ENCODE measurements at regions not wholly inside any gene's neighbourhood (a gene's known extent, or its start where the extent isn't known, plus 50 kb on each side); places are given as distances from the start of the nearest gene placed in this dataset.

DNA sequence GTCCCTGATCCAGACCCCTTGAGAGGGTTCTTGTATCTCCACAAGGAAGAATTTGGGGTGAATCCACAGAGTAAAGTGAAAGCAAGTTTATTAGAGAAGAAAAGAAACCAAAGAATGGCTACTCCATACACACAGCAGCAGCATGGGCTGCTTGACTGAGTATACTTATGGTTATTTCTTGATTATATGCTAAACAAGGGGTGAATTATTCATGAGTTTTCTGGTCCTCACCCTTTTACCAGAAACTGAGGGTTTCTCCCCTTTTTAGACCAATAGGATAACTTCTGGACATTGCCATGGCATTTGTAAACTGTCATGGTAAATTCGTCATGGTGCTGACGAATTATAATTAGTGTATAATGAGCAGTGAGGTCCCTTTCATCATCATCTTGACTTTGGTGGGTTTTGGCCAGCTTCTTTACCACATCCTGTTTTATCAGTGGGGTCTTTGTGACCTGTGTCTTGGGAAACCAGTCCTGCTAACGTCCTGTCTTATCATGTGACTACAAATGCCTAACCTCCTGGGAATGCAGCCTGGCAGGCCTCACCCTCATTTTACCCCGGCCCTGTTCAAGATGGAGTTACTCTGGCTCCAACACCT lies 121.9 kb downstream of the SPTSSA start:
- H2BK12ac ChIP-seq (ENCODE audit: low read length in 2 of 2) = no peak overlapping the region
- no peak overlapping the region for H3K27ac ChIP-seq (ENCODE audit: low read length, poor library complexity, severe bottlenecking)
- WGBS = 84% methylated on average over 4 of the region's 4 CpGs
- no peaks in the 10 kb centered on the region for H3K9me3 ChIP-seq (ENCODE audit: control insufficient read depth, low read length)
- no peak overlapping the region for H3K4me3 ChIP-seq (ENCODE audit: insufficient read depth in 1 of 2, low read depth in 1 of 2, low read length in 2 of 2)
- H3K27me3 ChIP-seq (ENCODE audit: control insufficient read depth in 1 of 2, insufficient read depth in 1 of 2, low read length in 2 of 2) = no peaks in the 10 kb centered on the region
- H4K8ac ChIP-seq (ENCODE audit: low read length) = no peak overlapping the region
- no peak overlapping the region for H3K9ac ChIP-seq (ENCODE audit: low read length)
- no peak for DNase-seq
- H4K91ac ChIP-seq (ENCODE audit: low read length) = no peak overlapping the region
- H2AK5ac ChIP-seq (ENCODE audit: low read length, severe bottlenecking) = no peak overlapping the region
- no peak overlapping the region for H3K23ac ChIP-seq (ENCODE audit: low read length in 2 of 2)
- no peak overlapping the region for H3K4me2 ChIP-seq (ENCODE audit: low read length, poor library complexity, severe bottlenecking)
- H3K18ac ChIP-seq (ENCODE audit: low read depth in 1 of 2, low read length in 2 of 2) = no peak overlapping the region
- H2BK15ac ChIP-seq (ENCODE audit: low read depth, poor library complexity, severe bottlenecking) = no peak overlapping the region
- H2BK5ac ChIP-seq (ENCODE audit: low read depth, low read length, poor library complexity, severe bottlenecking) = no peak overlapping the region
- no peak overlapping the region for H2BK120ac ChIP-seq (ENCODE audit: low read depth, low read length)
- no peaks in the 10 kb centered on the region for H3K4me1 ChIP-seq (ENCODE audit: control insufficient read depth, insufficient read depth, low read depth, low read length)
- H2AFZ ChIP-seq (ENCODE audit: low read depth, low read length) = no peak overlapping the region
- no peaks in the 10 kb centered on the region for H3K36me3 ChIP-seq (ENCODE audit: control insufficient read depth in 1 of 2, insufficient read depth in 2 of 2, low read depth in 1 of 2, low read length in 2 of 2)
- H3K14ac ChIP-seq (ENCODE audit: low read length in 2 of 2) = no peak overlapping the region
- H3K4ac ChIP-seq (ENCODE audit: low read depth in 1 of 2, low read length in 2 of 2) = no peak overlapping the region
- H3K79me1 ChIP-seq (replicated peaks; ENCODE audit: low read length, poor library complexity, severe bottlenecking) = no peaks in the 10 kb centered on the region

DNA sequence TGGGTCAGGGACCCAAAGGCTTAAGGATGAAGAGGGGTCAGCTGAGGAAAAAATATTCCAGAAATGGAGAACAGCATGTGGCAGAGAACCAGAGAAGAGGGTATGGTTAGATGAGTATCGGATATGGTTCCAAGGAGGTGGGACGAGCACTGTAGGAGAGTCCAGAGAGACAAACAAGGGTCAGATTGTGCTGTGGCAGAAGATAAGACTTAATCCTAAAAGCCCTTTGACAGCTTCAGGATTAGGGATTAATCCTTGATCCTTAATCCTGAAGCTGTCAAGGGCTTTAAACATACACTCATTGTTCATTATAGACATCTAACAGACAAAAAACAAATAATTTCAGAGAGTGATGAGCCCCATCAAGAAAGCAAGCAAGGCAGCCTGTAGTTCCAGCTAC lies 124.0 kb downstream of the SPTSSA start:
- no peak overlapping the region for H4K91ac ChIP-seq (ENCODE audit: low read length)
- no peak overlapping the region for H2AK5ac ChIP-seq (ENCODE audit: low read length, severe bottlenecking)
- no peak overlapping the region for H3K4me2 ChIP-seq (ENCODE audit: low read length, poor library complexity, severe bottlenecking)
- H3K9ac ChIP-seq (ENCODE audit: low read length) = no peak overlapping the region
- no peak overlapping the region for H3K23ac ChIP-seq (ENCODE audit: low read length in 2 of 2)
- H3K18ac ChIP-seq (ENCODE audit: low read depth in 1 of 2, low read length in 2 of 2) = no peak overlapping the region
- H3K79me1 ChIP-seq (replicated peaks; ENCODE audit: low read length, poor library complexity, severe bottlenecking) = no peaks in the 10 kb centered on the region
- H2BK5ac ChIP-seq (ENCODE audit: low read depth, low read length, poor library complexity, severe bottlenecking) = no peak overlapping the region
- H4K8ac ChIP-seq (ENCODE audit: low read length) = no peak overlapping the region
- H2BK12ac ChIP-seq (ENCODE audit: low read length in 2 of 2) = no peak overlapping the region
- H3K4me1 ChIP-seq (ENCODE audit: control insufficient read depth, insufficient read depth, low read depth, low read length) = no peaks in the 10 kb centered on the region
- H2BK15ac ChIP-seq (ENCODE audit: low read depth, poor library complexity, severe bottlenecking) = no peak overlapping the region
- H3K27me3 ChIP-seq (ENCODE audit: control insufficient read depth in 1 of 2, insufficient read depth in 1 of 2, low read length in 2 of 2) = no peaks in the 10 kb centered on the region
- H3K4me3 ChIP-seq (ENCODE audit: insufficient read depth in 1 of 2, low read depth in 1 of 2, low read length in 2 of 2) = no peak overlapping the region
- no peak overlapping the region for H2BK120ac ChIP-seq (ENCODE audit: low read depth, low read length)
- no peaks in the 10 kb centered on the region for H3K9me3 ChIP-seq (ENCODE audit: control insufficient read depth, low read length)
- H3K4ac ChIP-seq (ENCODE audit: low read depth in 1 of 2, low read length in 2 of 2) = no peak overlapping the region
- 100% methylated on average over 2 of the region's 2 CpGs for WGBS
- H3K14ac ChIP-seq (ENCODE audit: low read length in 2 of 2) = no peak overlapping the region
- DNase-seq = no peak
- H3K27ac ChIP-seq (ENCODE audit: low read length, poor library complexity, severe bottlenecking) = no peak overlapping the region
- no peaks in the 10 kb centered on the region for H3K36me3 ChIP-seq (ENCODE audit: control insufficient read depth in 1 of 2, insufficient read depth in 2 of 2, low read depth in 1 of 2, low read length in 2 of 2)
- no peak overlapping the region for H2AFZ ChIP-seq (ENCODE audit: low read depth, low read length)

DNA sequence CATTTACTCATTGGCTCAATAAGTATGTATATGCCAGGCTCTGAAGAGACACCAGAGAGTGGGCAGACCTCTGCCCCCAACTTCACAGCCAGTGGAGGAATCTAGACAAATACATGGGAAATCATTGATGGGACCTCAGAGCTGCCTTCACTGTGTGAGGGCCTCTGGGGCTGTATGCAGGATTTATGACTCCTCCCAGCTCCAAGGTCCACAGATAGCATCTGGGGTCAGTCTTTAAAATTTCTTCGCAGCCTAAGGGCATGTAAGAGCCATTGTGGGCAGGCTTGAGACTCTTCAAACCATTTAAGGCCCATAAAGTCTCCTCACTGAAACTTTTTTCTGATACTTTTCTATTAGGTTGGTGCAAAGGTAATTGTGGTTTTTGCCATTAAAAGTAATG lies 125.5 kb downstream of the SPTSSA start:
- H3K27ac ChIP-seq (ENCODE audit: low read length, poor library complexity, severe bottlenecking) = no peak overlapping the region
- no peak overlapping the region for H2AFZ ChIP-seq (ENCODE audit: low read depth, low read length)
- H2BK120ac ChIP-seq (ENCODE audit: low read depth, low read length) = no peak overlapping the region
- H3K36me3 ChIP-seq (ENCODE audit: control insufficient read depth in 1 of 2, insufficient read depth in 2 of 2, low read depth in 1 of 2, low read length in 2 of 2) = no peaks in the 10 kb centered on the region
- no peak overlapping the region for H4K8ac ChIP-seq (ENCODE audit: low read length)
- H3K9ac ChIP-seq (ENCODE audit: low read length) = no peak overlapping the region
- H3K4ac ChIP-seq (ENCODE audit: low read depth in 1 of 2, low read length in 2 of 2) = no peak overlapping the region
- H2BK15ac ChIP-seq (ENCODE audit: low read depth, poor library complexity, severe bottlenecking) = no peak overlapping the region
- H2BK12ac ChIP-seq (ENCODE audit: low read length in 2 of 2) = no peak overlapping the region
- WGBS = 100% methylated on average over 1 of the region's 1 CpG
- no peaks in the 10 kb centered on the region for H3K4me1 ChIP-seq (ENCODE audit: control insufficient read depth, insufficient read depth, low read depth, low read length)
- no peak overlapping the region for H2BK5ac ChIP-seq (ENCODE audit: low read depth, low read length, poor library complexity, severe bottlenecking)
- H3K14ac ChIP-seq (ENCODE audit: low read length in 2 of 2) = no peak overlapping the region
- H4K91ac ChIP-seq (ENCODE audit: low read length) = no peak overlapping the region
- no peaks in the 10 kb centered on the region for H3K9me3 ChIP-seq (ENCODE audit: control insufficient read depth, low read length)
- no peak overlapping the region for H3K4me2 ChIP-seq (ENCODE audit: low read length, poor library complexity, severe bottlenecking)
- H3K4me3 ChIP-seq (ENCODE audit: insufficient read depth in 1 of 2, low read depth in 1 of 2, low read length in 2 of 2) = no peak overlapping the region
- H3K27me3 ChIP-seq (ENCODE audit: control insufficient read depth in 1 of 2, insufficient read depth in 1 of 2, low read length in 2 of 2) = no peaks in the 10 kb centered on the region
- no peak overlapping the region for H3K18ac ChIP-seq (ENCODE audit: low read depth in 1 of 2, low read length in 2 of 2)
- H3K23ac ChIP-seq (ENCODE audit: low read length in 2 of 2) = no peak overlapping the region
- DNase-seq = no peak
- H2AK5ac ChIP-seq (ENCODE audit: low read length, severe bottlenecking) = no peak overlapping the region
- H3K79me1 ChIP-seq (replicated peaks; ENCODE audit: low read length, poor library complexity, severe bottlenecking) = no peaks in the 10 kb centered on the region

DNA sequence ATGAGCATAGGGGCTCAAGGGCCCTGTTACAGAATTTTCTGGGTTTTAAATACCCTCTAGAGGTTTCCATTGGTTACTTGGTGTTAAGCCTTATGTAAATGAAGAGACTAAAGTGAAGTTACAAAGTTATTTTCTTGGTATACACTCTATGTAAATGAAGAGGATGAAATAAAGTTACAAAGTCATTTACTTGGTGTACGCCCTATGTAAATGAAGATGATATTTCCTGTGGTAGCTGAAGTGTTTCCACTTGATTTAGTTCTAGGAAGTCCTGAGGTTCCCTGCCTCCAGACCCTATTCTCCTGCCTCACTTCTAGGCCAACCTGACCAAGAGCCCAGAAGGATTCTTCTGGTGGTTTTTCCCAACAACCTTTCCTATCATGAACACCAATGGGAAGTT lies 126.1 kb downstream of the SPTSSA start:
- Histone ChIP-seq H3K18ac (ENCODE audit: low read depth in 1 of 2, low read length in 2 of 2) (no peak overlapping the region), H3K14ac (ENCODE audit: low read length in 2 of 2) (no peak overlapping the region), H2BK120ac (ENCODE audit: low read depth, low read length) (no peak overlapping the region), H3K9ac (ENCODE audit: low read length) (no peak overlapping the region), H3K27ac (ENCODE audit: low read length, poor library complexity, severe bottlenecking) (no peak overlapping the region), H3K4me1 (ENCODE audit: control insufficient read depth, insufficient read depth, low read depth, low read length) (no peaks in the 10 kb centered on the region), H3K23ac (ENCODE audit: low read length in 2 of 2) (no peak overlapping the region), H3K9me3 (ENCODE audit: control insufficient read depth, low read length) (no peaks in the 10 kb centered on the region), H4K8ac (ENCODE audit: low read length) (no peak overlapping the region), H2AK5ac (ENCODE audit: low read length, severe bottlenecking) (no peak overlapping the region), H3K27me3 (ENCODE audit: control insufficient read depth in 1 of 2, insufficient read depth in 1 of 2, low read length in 2 of 2) (no peaks in the 10 kb centered on the region), H2BK5ac (ENCODE audit: low read depth, low read length, poor library complexity, severe bottlenecking) (no peak overlapping the region), H2AFZ (ENCODE audit: low read depth, low read length) (no peak overlapping the region), H3K4ac (ENCODE audit: low read depth in 1 of 2, low read length in 2 of 2) (no peak overlapping the region), H3K4me2 (ENCODE audit: low read length, poor library complexity, severe bottlenecking) (no peak overlapping the region), H3K79me1 (replicated peaks; ENCODE audit: low read length, poor library complexity, severe bottlenecking) (no peaks in the 10 kb centered on the region), H2BK12ac (ENCODE audit: low read length in 2 of 2) (no peak overlapping the region), H2BK15ac (ENCODE audit: low read depth, poor library complexity, severe bottlenecking) (no peak overlapping the region), H3K36me3 (ENCODE audit: control insufficient read depth in 1 of 2, insufficient read depth in 2 of 2, low read depth in 1 of 2, low read length in 2 of 2) (no peaks in the 10 kb centered on the region), H4K91ac (ENCODE audit: low read length) (no peak overlapping the region), H3K4me3 (ENCODE audit: insufficient read depth in 1 of 2, low read depth in 1 of 2, low read length in 2 of 2) (no peak overlapping the region)
- WGBS = 100% methylated on average over 1 of the region's 1 CpG
- no peak for DNase-seq

Data from mesenchymal stem cell (in vitro differentiated cells and primary cell).